ENCODE measurements at regions not wholly inside any gene's neighbourhood (a gene's known extent, or its start where the extent isn't known, plus 50 kb on each side); places are given as distances from the start of the nearest gene placed in this dataset.

- DNase-seq (ENCODE audit: low spot score) = no peak
Measured at GRCh38 chr21:41076064-41076463, 91.9 kb upstream of the BACE2 start.

- DNase-seq (ENCODE audit: low spot score) = no peak
Measured at GRCh38 chr21:41079159-41079558, 88.8 kb upstream of the BACE2 start.

GRCh38 chr21:41080485-41081121 lies 87.4 kb upstream of the BACE2 start:
- DNase-seq (ENCODE audit: low spot score) = no peak

GRCh38 chr21:41086569-41086968 lies 81.4 kb upstream of the BACE2 start:
- no peak for DNase-seq (ENCODE audit: low spot score)

- DNase-seq (ENCODE audit: low spot score) = no peak
Measured at GRCh38 chr21:41090981-41091380, 77.0 kb upstream of the BACE2 start.

- DNase-seq (ENCODE audit: low spot score) = no peak
Measured at GRCh38 chr21:41091616-41092015, 76.3 kb upstream of the BACE2 start.

- no peak for DNase-seq (ENCODE audit: low spot score)
Measured at GRCh38 chr21:41092312-41092711, 75.6 kb upstream of the BACE2 start.

GRCh38 chr21:41095983-41096382 lies 72.0 kb upstream of the BACE2 start:
- no peak for DNase-seq (ENCODE audit: low spot score)

- DNase-seq (ENCODE audit: low spot score) = no peak
Measured at GRCh38 chr21:41098076-41098475, 69.9 kb upstream of the BACE2 start.

GRCh38 chr21:41098481-41099042 lies 69.4 kb upstream of the BACE2 start:
- no peak for DNase-seq (ENCODE audit: low spot score)

- no peak for DNase-seq (ENCODE audit: low spot score)
Measured at GRCh38 chr21:41100826-41101550, 67.0 kb upstream of the BACE2 start.

- DNase-seq (ENCODE audit: low spot score) = no peak
Measured at GRCh38 chr21:41102281-41102680, 65.7 kb upstream of the BACE2 start.

- DNase-seq (ENCODE audit: low spot score) = no peak
Measured at GRCh38 chr21:41107602-41108001, 60.4 kb upstream of the BACE2 start.

GRCh38 chr21:41108668-41109585 lies 59.0 kb upstream of the BACE2 start:
- DNase-seq (ENCODE audit: low spot score) = no peak

- DNase-seq (ENCODE audit: low spot score) = no peak
Measured at GRCh38 chr21:41110161-41110560, 57.8 kb upstream of the BACE2 start.

- DNase-seq (ENCODE audit: low spot score) = no peak
Measured at GRCh38 chr21:41110664-41111063, 57.3 kb upstream of the BACE2 start.

GRCh38 chr21:41111681-41112080 lies 56.3 kb upstream of the BACE2 start:
- DNase-seq (ENCODE audit: low spot score) = no peak

GRCh38 chr21:41112740-41113692 lies 54.9 kb upstream of the BACE2 start:
- DNase-seq (ENCODE audit: low spot score) = no peak

GRCh38 chr21:41115851-41116250 lies 52.1 kb upstream of the BACE2 start:
- no peak for DNase-seq (ENCODE audit: low spot score)
